Stimulated activated naive B cell treated with anti-CD40 and anti-IgM and Interleukin-4, amounts not matched to agents 10 μg/mL and 1 μg/mL and 100 μg/mL, for 72 hours (primary cell): ENCODE measurements at regions not wholly inside any gene's neighbourhood (a gene's known extent, or its start where the extent isn't known, plus 50 kb on each side); places are given as distances from the start of the nearest gene placed in this dataset.
A peak's percentile ranks its signal among the peaks of the same experiment; 100 is the strongest.

Experiments used
- ATAC-seq, 2 donors: fragments of 150-1000 bp; cut with Tn5 transposase; replicated peaks; 2 replicates each; pipeline ENCODE4 v1.10.0; 2021; ENCODE audit warnings: moderate library complexity in 1 of 2
- DNase-seq: peaks from one replicate; pipeline ENCODE4 v3.0.0; 2021
- H3K27ac Mint-ChIP-seq: one replicate; pipeline ENCODE4 v1.8.0; 2022; ENCODE audit warnings: mild to moderate bottlenecking, mixed read lengths
- H3K27me3 Mint-ChIP-seq, 2 donors: one replicate each; pipeline ENCODE4 v1.8.0; 2022; ENCODE audit warnings: mixed read lengths in 2 of 2
- H3K36me3 Mint-ChIP-seq, 2 donors: one replicate each; pipeline ENCODE4 v1.8.0; 2022; ENCODE audit warnings: mixed read lengths in 2 of 2, mild to moderate bottlenecking in 1 of 2
- H3K4me1 Mint-ChIP-seq, 2 donors: one replicate each; pipeline ENCODE4 v1.8.0; 2022; ENCODE audit warnings: mixed read lengths in 2 of 2, mild to moderate bottlenecking in 1 of 2
- H3K4me3 Mint-ChIP-seq, 2 donors: one replicate each; pipeline ENCODE4 v1.8.0; 2022; ENCODE audit warnings: mild to moderate bottlenecking in 2 of 2, mixed read lengths in 2 of 2, moderate library complexity in 1 of 2
- H3K9me3 Mint-ChIP-seq, 2 donors: one replicate each; pipeline ENCODE4 v1.8.0; 2022; ENCODE audit warnings: mixed read lengths in 2 of 2, mild to moderate bottlenecking in 1 of 2

GRCh38 chr1:38326856-38327255 lies 280.3 kb upstream of the POU3F1 start:
- peaks cover 0 to 5% of the 10 kb centered on the region in 2 donors for H3K36me3 Mint-ChIP-seq
- H3K27ac Mint-ChIP-seq: no peak overlapping the region
- peaks cover 4 to 7% of the 10 kb centered on the region in 2 donors for H3K9me3 Mint-ChIP-seq
- H3K4me1 Mint-ChIP-seq: no peaks in the 10 kb centered on the region
- peaks cover 42 to 43% of the 10 kb centered on the region in 2 donors for H3K27me3 Mint-ChIP-seq
- DNase-seq (no peak), ATAC-seq (no peak)
- no peak overlapping the region for H3K4me3 Mint-ChIP-seq

- ATAC-seq (no peak), DNase-seq (no peak)
- H3K9me3 Mint-ChIP-seq: peaks cover 5 to 7% of the 10 kb centered on the region in 2 donors
- H3K4me3 Mint-ChIP-seq: no peak overlapping the region
- H3K36me3 Mint-ChIP-seq: peaks cover 2 to 7% of the 10 kb centered on the region in 2 donors
- H3K27me3 Mint-ChIP-seq: peaks cover 43 to 44% of the 10 kb centered on the region in 2 donors
- H3K27ac Mint-ChIP-seq: no peak overlapping the region
- no peaks in the 10 kb centered on the region for H3K4me1 Mint-ChIP-seq
These were observed 279.5 kb upstream of the POU3F1 start for GRCh38 chr1:38326135-38326534.

GRCh38 chr1:38312753-38313152 lies 266.2 kb upstream of the POU3F1 start:
- H3K36me3 Mint-ChIP-seq: peaks cover 0 to 2% of the 10 kb centered on the region in 2 donors
- H3K27ac Mint-ChIP-seq: no peak overlapping the region
- no peaks in the 10 kb centered on the region for H3K4me1 Mint-ChIP-seq
- no peak for DNase-seq
- no peak for ATAC-seq
- H3K27me3 Mint-ChIP-seq: peaks cover 7 to 19% of the 10 kb centered on the region in 2 donors
- peaks cover 0 to 4% of the 10 kb centered on the region in 2 donors for H3K9me3 Mint-ChIP-seq
- H3K4me3 Mint-ChIP-seq: no peak overlapping the region

- H3K27me3 Mint-ChIP-seq: peaks cover 5 to 15% of the 10 kb centered on the region in 2 donors
- no peak overlapping the region for H3K4me3 Mint-ChIP-seq
- no peak overlapping the region for H3K27ac Mint-ChIP-seq
- no peak for ATAC-seq
- H3K36me3 Mint-ChIP-seq: peaks cover 0 to 2% of the 10 kb centered on the region in 2 donors
- H3K4me1 Mint-ChIP-seq: no peaks in the 10 kb centered on the region
- peaks cover 0 to 3% of the 10 kb centered on the region in 2 donors for H3K9me3 Mint-ChIP-seq
- DNase-seq: no peak
These were observed 263.5 kb upstream of the POU3F1 start for GRCh38 chr1:38310079-38310478.

GRCh38 chr1:38308780-38309179 lies 262.2 kb upstream of the POU3F1 start:
- H3K27me3 Mint-ChIP-seq: peaks cover 15 to 20% of the 10 kb centered on the region in 2 donors

GRCh38 chr1:38305666-38306065 lies 259.1 kb upstream of the POU3F1 start:
- no peaks in the 10 kb centered on the region for H3K36me3 Mint-ChIP-seq
- H3K9me3 Mint-ChIP-seq: no peaks in the 10 kb centered on the region
- ATAC-seq: no peak
- no peak overlapping the region for H3K27ac Mint-ChIP-seq
- H3K27me3 Mint-ChIP-seq: peaks cover 15 to 26% of the 10 kb centered on the region in 2 donors
- no peaks in the 10 kb centered on the region for H3K4me1 Mint-ChIP-seq
- DNase-seq: no peak
- no peak overlapping the region for H3K4me3 Mint-ChIP-seq

More at GRCh38 chr1:38308780-38309179, 262.2 kb upstream of the POU3F1 start:
- Mint-ChIP-seq H3K36me3 (peaks cover 0 to 2% of the 10 kb centered on the region in 2 donors), H3K4me3 (no peak overlapping the region), H3K9me3 (peaks cover 0 to 3% of the 10 kb centered on the region in 2 donors), H3K27ac (no peak overlapping the region), H3K4me1 (no peaks in the 10 kb centered on the region)
- DNase-seq: no peak
- no peak for ATAC-seq

GRCh38 chr1:38303843-38304242 lies 257.2 kb upstream of the POU3F1 start:
- H3K36me3 Mint-ChIP-seq: no peaks in the 10 kb centered on the region
- H3K4me1 Mint-ChIP-seq: no peaks in the 10 kb centered on the region
- ATAC-seq (no peak), DNase-seq (no peak)
- H3K4me3 Mint-ChIP-seq: no peak overlapping the region
- no peaks in the 10 kb centered on the region for H3K9me3 Mint-ChIP-seq
- H3K27ac Mint-ChIP-seq: no peak overlapping the region
- peaks cover 21 to 22% of the 10 kb centered on the region in 2 donors for H3K27me3 Mint-ChIP-seq

GRCh38 chr1:38301040-38301439 lies 254.4 kb upstream of the POU3F1 start:
- no peak for ATAC-seq
- H3K9me3 Mint-ChIP-seq: no peaks in the 10 kb centered on the region
- no peak for DNase-seq
- H3K27ac Mint-ChIP-seq: no peak overlapping the region
- peaks cover 33 to 40% of the 10 kb centered on the region in 2 donors for H3K27me3 Mint-ChIP-seq
- no peak overlapping the region for H3K4me3 Mint-ChIP-seq
- H3K36me3 Mint-ChIP-seq: no peaks in the 10 kb centered on the region
- H3K4me1 Mint-ChIP-seq: no peaks in the 10 kb centered on the region

GRCh38 chr1:38300616-38301015 lies 254.0 kb upstream of the POU3F1 start:
- no peaks in the 10 kb centered on the region for H3K9me3 Mint-ChIP-seq
- no peak overlapping the region for H3K4me3 Mint-ChIP-seq
- no peaks in the 10 kb centered on the region for H3K4me1 Mint-ChIP-seq
- no peaks in the 10 kb centered on the region for H3K36me3 Mint-ChIP-seq
- ATAC-seq: no peak
- H3K27me3 Mint-ChIP-seq: peaks cover 32 to 44% of the 10 kb centered on the region in 2 donors
- DNase-seq: no peak
- H3K27ac Mint-ChIP-seq: no peak overlapping the region

GRCh38 chr1:38297842-38298241 lies 251.2 kb upstream of the POU3F1 start:
- Mint-ChIP-seq H3K27ac (no peak overlapping the region), H3K36me3 (peaks cover 0 to 2% of the 10 kb centered on the region in 2 donors), H3K4me1 (peaks cover 0 to 2% of the 10 kb centered on the region in 2 donors), H3K4me3 (no peak overlapping the region), H3K27me3 (peaks cover 36 to 65% of the 10 kb centered on the region in 2 donors), H3K9me3 (peaks cover 2 to 4% of the 10 kb centered on the region in 2 donors)
- no peak for ATAC-seq
- no peak for DNase-seq

GRCh38 chr1:38297246-38297645 lies 250.7 kb upstream of the POU3F1 start:
- H3K27ac Mint-ChIP-seq: no peak overlapping the region
- H3K4me1 Mint-ChIP-seq: peaks cover 0 to 8% of the 10 kb centered on the region in 2 donors

GRCh38 chr1:38296047-38296446 lies 249.5 kb upstream of the POU3F1 start:
- Mint-ChIP-seq H3K27me3 (peaks cover 40 to 65% of the 10 kb centered on the region in 2 donors), H3K36me3 (peaks cover 0 to 2% of the 10 kb centered on the region in 2 donors), H3K4me3 (no peak overlapping the region), H3K4me1 (peaks cover 3 to 15% of the 10 kb centered on the region in 2 donors), H3K9me3 (peaks cover 2 to 4% of the 10 kb centered on the region in 2 donors), H3K27ac (no peak overlapping the region)
- no peak for DNase-seq
- no peak for ATAC-seq

More at GRCh38 chr1:38297246-38297645, 250.7 kb upstream of the POU3F1 start:
- no peak for ATAC-seq
- Mint-ChIP-seq H3K27me3 (peaks cover 40 to 67% of the 10 kb centered on the region in 2 donors), H3K36me3 (peaks cover 0 to 2% of the 10 kb centered on the region in 2 donors), H3K9me3 (peaks cover 2 to 4% of the 10 kb centered on the region in 2 donors), H3K4me3 (no peak overlapping the region)
- DNase-seq: no peak

- Mint-ChIP-seq H3K27ac (no peak overlapping the region), H3K4me1 (peaks cover 3 to 15% of the 10 kb centered on the region in 2 donors), H3K36me3 (peaks cover 0 to 2% of the 10 kb centered on the region in 2 donors), H3K9me3 (peaks cover 2 to 4% of the 10 kb centered on the region in 2 donors), H3K4me3 (no peak overlapping the region), H3K27me3 (peaks cover 37 to 75% of the 10 kb centered on the region in 2 donors)
- ATAC-seq (no peak), DNase-seq (no peak)
These were observed 247.0 kb upstream of the POU3F1 start for GRCh38 chr1:38293567-38293966.

GRCh38 chr1:38292969-38293368 lies 246.4 kb upstream of the POU3F1 start:
- DNase-seq: no peak
- peaks cover 0 to 2% of the 10 kb centered on the region in 2 donors for H3K36me3 Mint-ChIP-seq
- H3K27me3 Mint-ChIP-seq: peaks cover 32 to 72% of the 10 kb centered on the region in 2 donors
- no peak for ATAC-seq
- H3K4me1 Mint-ChIP-seq: peaks cover 3 to 15% of the 10 kb centered on the region in 2 donors
- H3K4me3 Mint-ChIP-seq: peak overlapping the region in 1 of 2 donors; percentile 3
- no peak overlapping the region for H3K27ac Mint-ChIP-seq
- peaks cover 2 to 4% of the 10 kb centered on the region in 2 donors for H3K9me3 Mint-ChIP-seq

- Mint-ChIP-seq H3K36me3 (peaks cover 0 to 2% of the 10 kb centered on the region in 2 donors), H3K9me3 (peaks cover 2 to 4% of the 10 kb centered on the region in 2 donors), H3K27ac (no peak overlapping the region), H3K4me3 (peak overlapping the region; percentile 47 to 49), H3K4me1 (peaks cover 3 to 15% of the 10 kb centered on the region in 2 donors), H3K27me3 (peaks cover 32 to 71% of the 10 kb centered on the region in 2 donors)
- ATAC-seq (no peak), DNase-seq (no peak)
These were observed 245.4 kb upstream of the POU3F1 start for GRCh38 chr1:38291906-38292521.
